ENCODE measurements at regions not wholly inside any gene's neighbourhood (a gene's known extent, or its start where the extent isn't known, plus 50 kb on each side); places are given as distances from the start of the nearest gene placed in this dataset.

- DNase-seq (ENCODE audit: extremely low spot score in 2 of 2): no peak
- no peak overlapping the region for H3K4me3 ChIP-seq
- no peak for TF ChIP-seq POLR2AphosphoS5 (IDR thresholded peaks at IDR 0.05; ENCODE audit: insufficient read depth in 1 of 2, low read depth in 1 of 2)
- no peak for TF ChIP-seq CTCF (IDR thresholded peaks at IDR 0.05)
- no peak for TF ChIP-seq POLR2A (IDR thresholded peaks at IDR 0.05)
- H3K36me3 ChIP-seq: no peaks in the 10 kb centered on the region
- H3K27ac ChIP-seq: no peak overlapping the region
- H3K27me3 ChIP-seq: no peaks in the 10 kb centered on the region
- no peaks in the 10 kb centered on the region for H3K4me1 ChIP-seq
- no peaks in the 10 kb centered on the region for H3K9me3 ChIP-seq
- intact Hi-C loops (cut with DNase I): no loop called here
Observed at GRCh38 chr20:22243067-22243466, 341.3 kb downstream of the FOXA2 start.

- Histone ChIP-seq H3K27me3 (no peaks in the 10 kb centered on the region), H3K36me3 (no peaks in the 10 kb centered on the region), H3K4me1 (no peaks in the 10 kb centered on the region), H3K9me3 (no peaks in the 10 kb centered on the region), H3K4me3 (no peak overlapping the region), H3K27ac (no peak overlapping the region)
- TF ChIP-seq POLR2AphosphoS5 (IDR thresholded peaks at IDR 0.05; ENCODE audit: insufficient read depth in 1 of 2, low read depth in 1 of 2) (no peak), POLR2A (IDR thresholded peaks at IDR 0.05) (no peak), CTCF (IDR thresholded peaks at IDR 0.05) (no peak)
- no peak for DNase-seq (ENCODE audit: extremely low spot score in 2 of 2)
- intact Hi-C loops (cut with DNase I): no loop called here
Observed at GRCh38 chr20:22241609-22242008, 342.8 kb downstream of the FOXA2 start.

- no peak for DNase-seq (ENCODE audit: extremely low spot score in 2 of 2)
- H3K4me1 ChIP-seq: no peaks in the 10 kb centered on the region
- TF ChIP-seq POLR2A (IDR thresholded peaks at IDR 0.05): no peak
- no peak for TF ChIP-seq POLR2AphosphoS5 (IDR thresholded peaks at IDR 0.05; ENCODE audit: insufficient read depth in 1 of 2, low read depth in 1 of 2)
- no peak for TF ChIP-seq CTCF (IDR thresholded peaks at IDR 0.05)
- H3K27ac ChIP-seq: no peak overlapping the region
- H3K4me3 ChIP-seq: no peak overlapping the region
- no peaks in the 10 kb centered on the region for H3K9me3 ChIP-seq
- no peaks in the 10 kb centered on the region for H3K27me3 ChIP-seq
- intact Hi-C loops (cut with DNase I): no loop called here
- no peaks in the 10 kb centered on the region for H3K36me3 ChIP-seq
Observed at GRCh38 chr20:22232923-22233322, 351.4 kb downstream of the FOXA2 start.

GRCh38 chr20:22232473-22232872 is 351.9 kb downstream of the FOXA2 start:
- H3K4me3 ChIP-seq: no peak overlapping the region
- H3K36me3 ChIP-seq: no peaks in the 10 kb centered on the region
- no peak for TF ChIP-seq CTCF (IDR thresholded peaks at IDR 0.05)
- TF ChIP-seq POLR2A (IDR thresholded peaks at IDR 0.05): no peak
- TF ChIP-seq POLR2AphosphoS5 (IDR thresholded peaks at IDR 0.05; ENCODE audit: insufficient read depth in 1 of 2, low read depth in 1 of 2): no peak
- no peak for DNase-seq (ENCODE audit: extremely low spot score in 2 of 2)
- no peak overlapping the region for H3K27ac ChIP-seq
- no peaks in the 10 kb centered on the region for H3K9me3 ChIP-seq
- intact Hi-C loops (cut with DNase I): no loop called here
- H3K27me3 ChIP-seq: no peaks in the 10 kb centered on the region
- H3K4me1 ChIP-seq: no peaks in the 10 kb centered on the region

GRCh38 chr20:22226849-22227700 is 357.3 kb downstream of the FOXA2 start:
- Histone ChIP-seq H3K4me1 (no peaks in the 10 kb centered on the region), H3K9me3 (no peaks in the 10 kb centered on the region), H3K27ac (no peak overlapping the region), H3K36me3 (no peaks in the 10 kb centered on the region), H3K27me3 (no peaks in the 10 kb centered on the region), H3K4me3 (no peak overlapping the region)
- no peak for TF ChIP-seq POLR2A (IDR thresholded peaks at IDR 0.05)
- TF ChIP-seq POLR2AphosphoS5 (IDR thresholded peaks at IDR 0.05; ENCODE audit: insufficient read depth in 1 of 2, low read depth in 1 of 2): no peak
- TF ChIP-seq CTCF (IDR thresholded peaks at IDR 0.05): no peak
- DNase-seq (ENCODE audit: extremely low spot score in 2 of 2): no peak
- intact Hi-C loops (cut with DNase I): no loop called here

Measured in vagina (tissue), 2 donors.